ENCODE measurements at regions not wholly inside any gene's neighbourhood (a gene's known extent, or its start where the extent isn't known, plus 50 kb on each side); places are given as distances from the start of the nearest gene placed in this dataset.

GRCh38 chr4:149897783-149898182 is 82.1 kb upstream of the IQCM start (continued):
- TF ChIP-seq CHAMP1 (IDR thresholded peaks at IDR 0.05) (no peak), CTCF (IDR thresholded peaks at IDR 0.05 in 2 of 3, conservative IDR thresholded peaks at IDR 0.05 in 1 of 3; ENCODE audit: insufficient read depth in 2 of 3, low read depth in 1 of 3, low read length in 3 of 3) (peak in 1 of 3 experiments; percentile 27; a peak in 1 of 6 replicates), TBP (optimal IDR thresholded peaks at IDR 0.05; ENCODE audit: low read depth, low read length) (no peak), TSHZ1 (CRISPR knock-in tag; IDR thresholded peaks at IDR 0.05) (no peak)

Data from K562 (cell line).